ENCODE measurements at regions not wholly inside any gene's neighbourhood (a gene's known extent, or its start where the extent isn't known, plus 50 kb on each side); places are given as distances from the start of the nearest gene placed in this dataset.
A peak's percentile ranks its signal among the peaks of the same experiment; 100 is the strongest.

- no TSS peak for BruUV-seq (replicated peaks)
- H3K9me3 ChIP-seq (ENCODE audit: control insufficient read depth, insufficient read depth, low read length): no peaks in the 10 kb centered on the region
- no peak overlapping the region for H3K23ac ChIP-seq (ENCODE audit: low read depth, low read length)
- H3K27me3 ChIP-seq (ENCODE audit: control insufficient read depth, insufficient read depth, low read length): peaks cover 58% of the 10 kb centered on the region
- no peaks in the 10 kb centered on the region for H3K79me1 ChIP-seq (ENCODE audit: low read depth in 1 of 2, low read length in 2 of 2)
- no peaks in the 10 kb centered on the region for H3K9me1 ChIP-seq (ENCODE audit: insufficient read depth, low read length)
- H3K4ac ChIP-seq (ENCODE audit: low read depth, low read length): no peak overlapping the region
- ChIA-PET CTCF (no interaction called here), POLR2A (ENCODE audit: unreplicated experiment) (no interaction called here)
- H3K18ac ChIP-seq (ENCODE audit: low read depth, low read length): no peak overlapping the region
- DNase-seq (peak; percentile 28), ATAC-seq (ENCODE audit: low read depth) (peak; percentile 62)
- no peak overlapping the region for H3K14ac ChIP-seq (replicated peaks; ENCODE audit: low read depth, low read length)
- H3K4me2 ChIP-seq (ENCODE audit: low read depth, low read length): no peak overlapping the region
- H4K91ac ChIP-seq (ENCODE audit: insufficient read depth, low read depth, low read length): no peak overlapping the region
- no peaks in the 10 kb centered on the region for H4K20me1 ChIP-seq (ENCODE audit: insufficient read depth, low read length)
- H3K27ac ChIP-seq (ENCODE audit: insufficient read depth, low read length): no peak overlapping the region
- H4K5ac ChIP-seq (ENCODE audit: low read depth, low read length): no peak overlapping the region
- H2BK15ac ChIP-seq (ENCODE audit: low read depth, low read length): no peak overlapping the region
- H2BK120ac ChIP-seq (ENCODE audit: low read depth, low read length): no peak overlapping the region
- H3K4me3 ChIP-seq (ENCODE audit: insufficient read depth, low read depth, low read length): no peak overlapping the region
- intact Hi-C loops (cut with micrococcal nuclease) (no loop called here), dilution Hi-C loops (cut with HindIII; ENCODE audit: low sequenced_read_pairs, unreplicated experiment) (no loop called here), in situ Hi-C loops (cut with MboI; ENCODE audit: low sequenced_read_pairs) (no loop called here)
- no peak overlapping the region for H3K56ac ChIP-seq (ENCODE audit: extremely low read depth, insufficient read depth, low read length)
- no peak overlapping the region for H2AK9ac ChIP-seq (replicated peaks; ENCODE audit: low read depth, low read length, poor library complexity)
- H3K36me3 ChIP-seq (ENCODE audit: control insufficient read depth, insufficient read depth, low read length): no peaks in the 10 kb centered on the region
- H3K4me1 ChIP-seq (ENCODE audit: control insufficient read depth, insufficient read depth, low read length): no peaks in the 10 kb centered on the region
- H4K8ac ChIP-seq (ENCODE audit: low read depth in 2 of 2, low read length in 2 of 2): no peak overlapping the region
- H3K9ac ChIP-seq (ENCODE audit: low read depth, low read length): no peak overlapping the region
- WGBS, 2 experiments (ENCODE audit: extremely low coverage in 2 of 2, insufficient read length in 1 of 2): no CpG with 5 or more reads among the region's 15 CpGs
- H2BK20ac ChIP-seq (ENCODE audit: low read depth, low read length): no peak overlapping the region
- no peak overlapping the region for H2BK5ac ChIP-seq (ENCODE audit: low read depth, low read length, poor library complexity, severe bottlenecking)
- TF ChIP-seq MAFK (IDR thresholded peaks at IDR 0.05; ENCODE audit: low read depth, low read length) (no peak), FOS (IDR thresholded peaks at IDR 0.05; ENCODE audit: low read depth, low read length) (no peak), CTCF (conservative IDR thresholded peaks at IDR 0.05; ENCODE audit: low read depth, low read length) (no peak), RCOR1 (IDR thresholded peaks at IDR 0.05; ENCODE audit: insufficient replicate concordance, low read length) (no peak), POLR2A (IDR thresholded peaks at IDR 0.05; ENCODE audit: low read depth, low read length) (no peak), RFX5 (IDR thresholded peaks at IDR 0.05; ENCODE audit: low read depth, low read length) (no peak), MAZ (IDR thresholded peaks at IDR 0.05; ENCODE audit: borderline replicate concordance, low read depth, low read length) (no peak), RAD21 (IDR thresholded peaks at IDR 0.05; ENCODE audit: low read length) (no peak), MXI1 (IDR thresholded peaks at IDR 0.05; ENCODE audit: borderline replicate concordance, low read depth, low read length) (no peak), ELK1 (IDR thresholded peaks at IDR 0.05; ENCODE audit: borderline replicate concordance, low read depth, low read length) (no peak), USF2 (IDR thresholded peaks at IDR 0.05; ENCODE audit: low read depth, low read length) (no peak), SMC3 (IDR thresholded peaks at IDR 0.05; ENCODE audit: low read depth, low read length) (no peak), CHD1 (IDR thresholded peaks at IDR 0.05; ENCODE audit: low read depth, low read length) (no peak)
- no peak overlapping the region for H2AK5ac ChIP-seq (ENCODE audit: low read depth, low read length)
- peak overlapping the region; percentile 71 for H2AFZ ChIP-seq (replicated peaks; ENCODE audit: low read length, poor library complexity)
These were observed 183.4 kb upstream of the TOPAZ1 start for GRCh38 chr3:44058022-44058867.

All from IMR-90 (cell line).